Stimulated activated CD4-positive, alpha-beta T cell treated with anti-CD3 and anti-CD28 coated beads, Interleukin-15, amount 100 ng/mL, for 24 hours (primary cell): ENCODE measurements at regions not wholly inside any gene's neighbourhood (a gene's known extent, or its start where the extent isn't known, plus 50 kb on each side); places are given as distances from the start of the nearest gene placed in this dataset.
A peak's percentile ranks its signal among the peaks of the same experiment; 100 is the strongest.

ENCODE experiments used
- DNase-seq: peaks from one replicate; pipeline ENCODE4 v3.0.0-alpha.2; 2020

GRCh38 chr13:60286707-60287106, 110.3 kb upstream of the TDRD3 start:
- DNase-seq, result no peak

- DNase-seq, result no peak
Observed at GRCh38 chr13:60288569-60288968, 108.5 kb upstream of the TDRD3 start.

GRCh38 chr13:60303166-60303565, 93.9 kb upstream of the TDRD3 start:
- no peak for DNase-seq

GRCh38 chr13:60311527-60311926, 85.5 kb upstream of the TDRD3 start:
- peak; percentile 3 for DNase-seq

- DNase-seq, result no peak
Observed at GRCh38 chr13:60312851-60313505, 84.0 kb upstream of the TDRD3 start.

GRCh38 chr13:60318186-60318585, 78.8 kb upstream of the TDRD3 start:
- DNase-seq, result no peak

GRCh38 chr13:60324131-60324530, 72.9 kb upstream of the TDRD3 start:
- DNase-seq, result no peak

GRCh38 chr13:60326273-60326672, 70.7 kb upstream of the TDRD3 start:
- DNase-seq, result no peak

GRCh38 chr13:60327511-60327910, 69.5 kb upstream of the TDRD3 start:
- DNase-seq, result no peak

GRCh38 chr13:60328073-60328472, 68.9 kb upstream of the TDRD3 start:
- DNase-seq, result no peak

GRCh38 chr13:60329221-60329923, 67.6 kb upstream of the TDRD3 start:
- peak; percentile 5 for DNase-seq

- DNase-seq, result no peak
Observed at GRCh38 chr13:60331249-60332012, 65.6 kb upstream of the TDRD3 start.

GRCh38 chr13:60332682-60333081, 64.3 kb upstream of the TDRD3 start:
- DNase-seq, result no peak

- DNase-seq, result no peak
Observed at GRCh38 chr13:60334310-60334709, 62.7 kb upstream of the TDRD3 start.

GRCh38 chr13:60335531-60335930, 61.5 kb upstream of the TDRD3 start:
- no peak for DNase-seq

- no peak for DNase-seq
Observed at GRCh38 chr13:60338754-60339153, 58.3 kb upstream of the TDRD3 start.

GRCh38 chr13:60343978-60344377, 53.0 kb upstream of the TDRD3 start:
- no peak for DNase-seq

- no peak for DNase-seq
Observed at GRCh38 chr13:60347174-60347573, 49.8 kb upstream of the TDRD3 start.
